ENCODE measurements at regions not wholly inside any gene's neighbourhood (a gene's known extent, or its start where the extent isn't known, plus 50 kb on each side); places are given as distances from the start of the nearest gene placed in this dataset.
"Not testable (repeated sequence)": the region's sequence is repeated elsewhere in the genome, so short reads cannot be mapped to it uniquely, and the experiment has no call there.

- peak; percentile 40 for DNase-seq (ENCODE audit: low read depth)
Measured at GRCh38 chr6:78505178-78505577, 362.2 kb upstream of the IRAK1BP1 start.

DNA sequence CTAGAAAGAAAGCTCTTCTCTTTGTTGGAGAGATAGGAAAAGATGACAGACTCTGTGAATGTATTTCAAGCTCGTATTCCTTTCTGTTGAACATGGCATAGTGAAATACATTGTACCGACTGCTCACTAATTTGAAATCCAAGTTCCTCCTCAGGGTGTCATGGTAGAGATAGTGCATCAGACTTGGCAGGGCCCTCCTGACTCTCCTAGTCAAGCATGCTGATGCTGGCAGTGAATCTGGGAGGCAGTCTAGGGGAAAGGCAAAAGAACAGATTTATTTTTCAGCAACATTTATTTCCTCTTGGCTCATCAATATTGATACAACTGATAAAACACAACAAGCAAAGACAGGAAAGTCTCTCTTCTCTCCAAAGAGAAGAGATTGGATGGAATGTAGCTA, 356.3 kb upstream of the IRAK1BP1 start:
- no peak for DNase-seq (ENCODE audit: low read depth)

DNA sequence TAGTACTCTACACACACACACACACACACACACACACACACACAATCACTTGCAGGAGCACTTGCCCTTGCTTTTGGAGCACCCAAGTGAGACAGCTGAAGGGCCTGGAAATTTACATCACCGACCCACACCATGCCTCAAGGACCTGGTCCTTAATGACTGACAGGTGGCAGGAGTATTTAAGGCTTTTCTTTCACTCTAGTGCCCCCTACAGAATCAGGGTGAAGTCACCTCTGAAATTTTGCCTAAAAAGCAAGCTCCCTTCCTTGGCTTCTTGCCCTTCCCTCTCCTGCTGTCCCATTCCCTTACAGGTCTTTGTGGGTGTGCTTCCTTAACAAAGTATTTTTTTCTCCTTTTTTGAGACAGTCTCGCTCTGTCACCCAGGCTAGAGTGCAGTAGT, 353.5 kb upstream of the IRAK1BP1 start:
- no peak for DNase-seq (ENCODE audit: low read depth)

GRCh38 chr6:78515271-78515670, 352.1 kb upstream of the IRAK1BP1 start:
- DNase-seq (ENCODE audit: low read depth), result no peak

GRCh38 chr6:78517399-78517798, 350.0 kb upstream of the IRAK1BP1 start:
- no peak for DNase-seq (ENCODE audit: low read depth)

DNA sequence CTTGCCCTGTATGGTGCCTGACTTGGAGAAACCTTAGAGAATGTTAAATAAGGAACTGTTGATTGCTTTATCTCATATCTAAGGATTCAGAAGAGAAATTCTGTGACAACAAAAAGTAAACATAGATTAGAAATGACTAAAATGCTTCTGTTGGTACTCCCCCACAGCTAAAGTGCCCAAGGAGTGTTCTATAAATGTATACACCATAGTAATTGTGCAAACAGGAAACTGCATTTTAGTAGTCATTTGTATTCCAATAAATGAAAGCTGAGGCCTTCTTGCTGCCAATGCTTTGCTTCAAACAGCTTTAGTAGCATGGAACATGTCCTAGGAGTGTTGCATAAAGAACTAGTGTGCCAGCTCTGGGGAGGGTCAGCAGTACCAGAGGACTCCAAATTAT, 343.7 kb upstream of the IRAK1BP1 start:
- no peak for DNase-seq (ENCODE audit: low read depth)

DNA sequence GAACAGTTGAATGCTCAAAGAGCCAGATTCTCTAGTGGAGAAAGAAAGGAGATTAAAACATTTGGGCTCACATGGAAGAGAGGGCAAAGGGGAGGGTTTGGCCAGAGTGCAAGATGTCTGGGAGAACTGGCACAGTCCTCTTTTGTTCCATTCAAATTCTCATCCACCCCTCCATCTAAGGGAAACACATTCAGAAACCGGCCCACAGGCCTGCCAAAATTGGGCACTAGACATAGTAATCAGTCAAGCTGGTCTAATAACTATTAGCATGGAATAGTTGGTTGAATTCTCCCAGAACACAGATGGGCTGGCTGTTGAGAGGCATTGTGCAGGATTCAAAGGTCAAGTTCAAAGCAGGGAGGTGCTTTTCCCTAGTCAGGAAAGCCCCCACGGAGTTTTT, 341.4 kb upstream of the IRAK1BP1 start:
- DNase-seq (ENCODE audit: low read depth), result no peak

GRCh38 chr6:78526432-78526831, 340.9 kb upstream of the IRAK1BP1 start:
- DNase-seq (ENCODE audit: low read depth), result no peak

GRCh38 chr6:78528926-78529325, 338.4 kb upstream of the IRAK1BP1 start:
- DNase-seq (ENCODE audit: low read depth), result no peak

- DNase-seq (ENCODE audit: low read depth), result peak; percentile 12
Measured at GRCh38 chr6:78530208-78530607, 337.1 kb upstream of the IRAK1BP1 start.

DNA sequence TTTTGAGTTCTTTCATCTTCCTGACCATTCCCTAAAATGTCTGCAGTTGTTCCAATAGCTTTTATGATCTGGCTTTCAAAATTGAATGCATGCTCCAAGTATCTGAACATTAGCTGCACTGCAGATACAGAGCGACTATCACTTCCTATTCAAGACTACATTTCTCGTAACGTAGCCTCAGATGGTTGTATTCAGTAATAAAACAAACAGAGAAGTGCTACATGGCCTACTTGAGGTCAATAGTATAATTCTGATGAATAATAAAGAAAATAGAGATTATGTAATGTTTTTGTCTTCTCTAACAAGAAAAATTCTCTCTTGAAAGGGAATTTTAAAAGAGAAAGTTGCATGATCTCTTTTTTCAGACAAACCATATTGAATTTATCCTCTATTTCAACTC, 333.9 kb upstream of the IRAK1BP1 start:
- DNase-seq (ENCODE audit: low read depth), result no peak

GRCh38 chr6:78533876-78534275, 333.5 kb upstream of the IRAK1BP1 start:
- DNase-seq (ENCODE audit: low read depth), result no peak

DNA sequence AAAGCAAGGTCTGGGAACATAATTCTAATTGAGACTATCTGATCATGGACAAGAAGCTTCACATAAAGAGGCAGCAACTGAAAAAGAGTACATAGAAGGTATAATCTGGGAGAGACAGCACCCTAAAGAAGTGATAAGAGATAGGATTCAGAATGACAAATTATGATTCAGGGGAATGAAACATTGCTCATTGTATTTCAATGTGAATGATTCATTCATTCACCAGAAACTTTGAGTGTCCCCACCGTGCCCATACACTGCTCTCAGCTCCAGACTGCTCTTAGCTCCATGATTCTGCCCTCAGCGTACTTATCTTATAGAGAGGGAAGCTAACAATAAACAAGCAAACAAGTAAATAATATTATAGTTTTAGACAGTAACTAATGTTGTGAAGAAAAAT, 329.3 kb upstream of the IRAK1BP1 start:
- peak; percentile 62 for DNase-seq (ENCODE audit: low read depth)

GRCh38 chr6:78547636-78548035, 319.7 kb upstream of the IRAK1BP1 start:
- DNase-seq (ENCODE audit: low read depth), result not testable (repeated sequence)

DNA sequence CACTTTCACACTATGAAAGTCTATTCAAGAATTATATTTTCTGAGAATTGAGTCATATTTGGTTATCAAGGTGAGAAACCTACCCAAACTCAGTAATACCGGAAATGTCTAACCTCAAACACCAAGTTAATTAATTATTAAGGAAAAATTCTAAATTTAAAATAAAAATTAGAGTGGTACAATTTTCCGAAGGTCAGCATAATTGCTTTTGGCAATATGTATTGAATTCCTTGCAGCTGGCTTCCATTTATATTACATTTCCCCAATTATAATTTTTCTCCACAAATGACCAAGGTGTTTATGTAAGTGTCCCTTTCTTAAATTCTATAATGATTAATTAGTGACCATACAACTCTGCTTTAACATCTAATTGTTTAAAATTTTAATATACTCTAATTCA, 316.0 kb upstream of the IRAK1BP1 start:
- DNase-seq (ENCODE audit: low read depth), result no peak

GRCh38 chr6:78552435-78552834, 314.9 kb upstream of the IRAK1BP1 start:
- DNase-seq (ENCODE audit: low read depth), result no peak

DNA sequence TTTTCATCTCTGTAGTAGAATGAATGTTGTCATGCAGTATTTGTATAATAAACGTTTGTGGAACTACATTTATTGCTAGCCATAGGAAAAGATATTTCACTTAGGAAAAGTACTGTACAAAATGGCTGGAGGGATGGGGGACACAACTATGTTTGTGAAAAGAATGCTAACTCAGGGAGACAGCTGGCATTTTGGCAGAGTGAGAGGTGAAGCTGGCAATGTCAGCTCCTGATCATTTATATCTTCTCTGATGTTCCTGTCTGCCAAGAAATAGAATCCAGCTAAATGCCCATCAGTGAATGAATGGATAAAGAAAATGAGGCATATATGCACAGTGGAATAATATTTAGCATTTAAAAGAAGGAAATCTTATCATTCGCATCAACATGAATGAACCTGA, 313.0 kb upstream of the IRAK1BP1 start:
- DNase-seq (ENCODE audit: low read depth), result no peak

DNA sequence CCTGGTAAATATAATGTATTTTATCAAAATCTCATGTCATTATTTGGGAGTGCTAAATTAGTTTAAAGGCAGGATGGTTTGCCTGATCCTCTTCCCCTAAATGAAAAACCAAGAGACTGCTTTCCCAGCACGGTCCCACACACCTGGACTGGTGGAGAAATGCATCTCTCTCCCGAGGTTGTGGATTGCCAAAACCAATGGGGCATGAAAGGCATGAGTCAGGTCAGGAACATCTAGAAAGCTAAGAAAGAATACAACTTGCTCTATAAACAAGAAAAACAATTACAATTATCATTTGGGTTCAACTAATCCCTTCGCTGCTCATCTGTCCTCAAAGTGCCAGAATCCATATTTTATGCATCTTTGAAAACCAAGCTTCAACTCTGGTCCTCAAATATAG, 308.3 kb upstream of the IRAK1BP1 start:
- peak; percentile 43 for DNase-seq (ENCODE audit: low read depth)

- peak; percentile 34 for DNase-seq (ENCODE audit: low read depth)
Measured at GRCh38 chr6:78561015-78561414, 306.3 kb upstream of the IRAK1BP1 start.

DNA sequence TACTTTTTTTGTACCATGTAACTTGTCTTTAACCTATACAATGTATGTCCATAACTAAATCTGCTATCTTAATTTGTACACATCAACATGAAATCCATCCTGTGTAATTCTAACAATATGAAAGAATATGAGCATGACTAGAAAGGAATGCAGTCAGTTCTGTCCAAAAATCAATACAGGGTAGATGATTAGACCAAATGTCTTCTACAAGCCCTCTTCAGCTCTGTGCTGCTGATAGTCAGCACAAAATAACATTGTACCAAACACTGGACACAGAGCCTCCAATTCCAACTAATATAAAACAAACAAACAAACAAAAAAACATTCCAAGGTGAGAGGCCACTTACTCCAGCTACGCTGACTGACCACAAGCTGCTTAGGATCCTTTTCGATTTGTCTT, 301.4 kb upstream of the IRAK1BP1 start:
- DNase-seq (ENCODE audit: low read depth), result no peak

DNA sequence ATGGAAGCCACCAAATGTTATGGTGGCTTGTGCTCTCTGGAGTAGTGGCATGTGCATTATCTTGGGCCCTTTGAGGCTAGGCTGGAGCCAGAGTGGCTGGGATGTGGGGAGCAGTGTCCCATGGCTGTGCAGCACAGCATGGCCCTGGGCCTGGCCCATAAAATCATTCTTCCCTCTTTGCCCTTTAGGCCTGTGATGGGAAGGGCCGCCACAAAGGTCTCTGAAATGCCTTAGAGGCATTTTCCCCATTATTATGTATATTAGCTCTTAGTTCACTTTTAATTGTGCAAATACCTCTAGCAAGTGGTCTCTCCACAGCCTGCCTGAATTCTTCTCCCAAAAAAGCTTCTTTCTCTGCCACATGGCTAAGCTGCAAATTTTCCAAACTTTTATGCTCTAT, 297.3 kb upstream of the IRAK1BP1 start:
- no peak for DNase-seq (ENCODE audit: low read depth)

DNA sequence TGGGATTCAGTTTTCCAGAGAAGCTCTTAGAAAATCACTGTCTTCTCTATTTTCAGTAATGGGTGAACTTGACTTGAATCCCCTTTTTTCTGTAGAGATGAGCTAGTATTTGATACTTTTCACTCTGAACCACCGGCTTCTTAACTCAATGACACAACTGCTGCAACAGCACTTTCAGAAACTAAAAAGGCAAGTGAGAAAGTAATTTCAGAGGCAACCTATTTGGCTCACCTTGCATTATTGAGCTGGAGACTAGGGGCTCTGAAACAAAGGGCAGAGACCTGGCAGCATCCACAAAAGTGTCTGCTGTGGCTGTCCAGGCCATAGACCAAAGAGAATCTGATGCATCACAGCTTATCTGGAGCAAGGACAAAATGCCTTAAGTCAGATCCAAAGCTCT, 289.8 kb upstream of the IRAK1BP1 start:
- DNase-seq (ENCODE audit: low read depth), result no peak

GRCh38 chr6:78578430-78578829, 288.9 kb upstream of the IRAK1BP1 start:
- no peak for DNase-seq (ENCODE audit: low read depth)

DNA sequence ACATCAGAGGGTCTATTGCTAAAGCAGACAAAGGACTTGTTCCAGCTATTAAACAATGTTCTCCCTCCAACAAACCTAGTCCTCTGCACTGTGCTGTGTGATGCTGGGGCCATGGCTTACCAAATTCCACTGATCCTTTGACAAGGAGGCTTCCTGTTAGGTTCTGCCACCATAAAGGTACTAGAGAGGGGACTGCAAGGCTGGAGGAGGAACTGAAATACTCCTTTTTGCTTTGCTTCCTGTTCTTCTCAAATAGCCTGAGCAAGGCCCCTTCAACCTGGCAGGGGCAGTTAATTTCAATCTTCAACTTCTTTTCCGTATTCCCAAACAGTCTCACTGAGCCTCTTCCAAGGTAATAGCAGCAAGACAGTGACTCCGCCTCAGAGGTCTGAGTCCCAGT, 286.4 kb upstream of the IRAK1BP1 start:
- no peak for DNase-seq (ENCODE audit: low read depth)

- DNase-seq (ENCODE audit: low read depth), result no peak
Measured at GRCh38 chr6:78583079-78583478, 284.3 kb upstream of the IRAK1BP1 start.

All from M059J (cell line).